ENCODE measurements at regions not wholly inside any gene's neighbourhood (a gene's known extent, or its start where the extent isn't known, plus 50 kb on each side); places are given as distances from the start of the nearest gene placed in this dataset.

DNA sequence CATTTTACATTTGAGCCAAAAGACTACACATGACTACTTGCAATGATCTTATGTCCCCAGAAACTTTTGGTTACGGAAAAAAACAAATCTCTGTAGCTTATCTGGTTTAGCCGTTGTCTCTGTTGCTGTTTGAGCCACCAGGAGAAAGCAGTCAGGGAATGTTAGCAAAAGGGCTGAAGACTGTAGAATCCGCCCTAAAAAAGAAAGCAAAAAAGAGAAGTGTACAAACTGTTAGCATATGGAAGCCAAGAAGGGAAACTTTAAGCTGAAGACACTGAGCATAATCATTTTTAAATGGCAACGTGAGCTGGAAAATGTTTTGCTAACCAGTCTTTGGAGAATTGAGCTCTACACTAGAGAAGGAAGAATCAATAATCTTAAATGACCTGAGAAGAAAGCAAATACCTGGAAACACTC is 69.9 kb upstream of the MYLIP start:
- TF ChIP-seq JUND (IDR thresholded peaks at IDR 0.05; ENCODE audit: low read depth, low read length) (no peak), CHD1 (IDR thresholded peaks at IDR 0.05; ENCODE audit: low read depth, low read length) (no peak)
- TF ChIP-seq, protein P1, sequence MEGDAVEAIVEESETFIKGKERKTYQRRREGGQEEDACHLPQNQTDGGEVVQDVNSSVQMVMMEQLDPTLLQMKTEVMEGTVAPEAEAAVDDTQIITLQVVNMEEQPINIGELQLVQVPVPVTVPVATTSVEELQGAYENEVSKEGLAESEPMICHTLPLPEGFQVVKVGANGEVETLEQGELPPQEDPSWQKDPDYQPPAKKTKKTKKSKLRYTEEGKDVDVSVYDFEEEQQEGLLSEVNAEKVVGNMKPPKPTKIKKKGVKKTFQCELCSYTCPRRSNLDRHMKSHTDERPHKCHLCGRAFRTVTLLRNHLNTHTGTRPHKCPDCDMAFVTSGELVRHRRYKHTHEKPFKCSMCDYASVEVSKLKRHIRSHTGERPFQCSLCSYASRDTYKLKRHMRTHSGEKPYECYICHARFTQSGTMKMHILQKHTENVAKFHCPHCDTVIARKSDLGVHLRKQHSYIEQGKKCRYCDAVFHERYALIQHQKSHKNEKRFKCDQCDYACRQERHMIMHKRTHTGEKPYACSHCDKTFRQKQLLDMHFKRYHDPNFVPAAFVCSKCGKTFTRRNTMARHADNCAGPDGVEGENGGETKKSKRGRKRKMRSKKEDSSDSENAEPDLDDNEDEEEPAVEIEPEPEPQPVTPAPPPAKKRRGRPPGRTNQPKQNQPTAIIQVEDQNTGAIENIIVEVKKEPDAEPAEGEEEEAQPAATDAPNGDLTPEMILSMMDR (IDR thresholded peaks at IDR 0.05 in 2 of 3, conservative IDR thresholded peaks at IDR 0.05 in 1 of 3; ENCODE audit: control insufficient read depth in 2 of 3, extremely low read depth in 1 of 3, insufficient read depth in 1 of 3, low read depth in 3 of 3, low read length in 3 of 3), result no peak
- TF ChIP-seq, protein P2, sequence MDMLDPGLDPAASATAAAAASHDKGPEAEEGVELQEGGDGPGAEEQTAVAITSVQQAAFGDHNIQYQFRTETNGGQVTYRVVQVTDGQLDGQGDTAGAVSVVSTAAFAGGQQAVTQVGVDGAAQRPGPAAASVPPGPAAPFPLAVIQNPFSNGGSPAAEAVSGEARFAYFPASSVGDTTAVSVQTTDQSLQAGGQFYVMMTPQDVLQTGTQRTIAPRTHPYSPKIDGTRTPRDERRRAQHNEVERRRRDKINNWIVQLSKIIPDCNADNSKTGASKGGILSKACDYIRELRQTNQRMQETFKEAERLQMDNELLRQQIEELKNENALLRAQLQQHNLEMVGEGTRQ (IDR thresholded peaks at IDR 0.05; ENCODE audit: borderline replicate concordance, low read depth, low read length), result no peak

Data from GM12878 (cell line).